T-helper 1 cell treated with Interleukin-12 subunit alpha and Interleukin-12 subunit beta and Interleukin-4 antibody, amounts not matched to agents 30 ng/mL and 1 ng/mL, for 36 hours (primary cell): ENCODE measurements at regions not wholly inside any gene's neighbourhood (a gene's known extent, or its start where the extent isn't known, plus 50 kb on each side); places are given as distances from the start of the nearest gene placed in this dataset.

ENCODE experiments used
- intact Hi-C: fragments of 100-400 bp; cut with micrococcal nuclease; formaldehyde crosslinking; loops from one replicate; pipeline ENCODE4 v1.15.1; 2024

DNA sequence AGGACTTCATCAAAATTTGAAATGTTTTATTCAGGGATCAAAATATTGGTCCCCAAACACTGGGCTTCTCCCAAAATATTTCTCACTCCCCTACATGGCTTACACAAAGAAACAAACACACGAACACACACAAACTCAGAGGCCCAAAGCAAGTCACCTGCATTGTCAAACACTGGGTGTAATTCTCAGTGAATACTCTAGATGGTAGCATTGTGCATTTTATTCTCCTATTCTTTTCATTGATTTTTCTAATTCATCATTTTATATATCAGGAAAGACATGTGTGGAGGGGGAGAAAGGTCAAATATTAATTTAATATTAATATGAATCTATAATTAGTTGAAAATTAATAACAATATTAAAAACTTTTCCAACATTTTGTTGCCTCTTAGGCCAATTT, 72.3 kb upstream of the TNMD start:
- intact Hi-C loops: loop anchor here (1.0 kb wide), 2 partner anchors 124 to 256 kb away; partner anchors contain the start of gene TSPAN6

DNA sequence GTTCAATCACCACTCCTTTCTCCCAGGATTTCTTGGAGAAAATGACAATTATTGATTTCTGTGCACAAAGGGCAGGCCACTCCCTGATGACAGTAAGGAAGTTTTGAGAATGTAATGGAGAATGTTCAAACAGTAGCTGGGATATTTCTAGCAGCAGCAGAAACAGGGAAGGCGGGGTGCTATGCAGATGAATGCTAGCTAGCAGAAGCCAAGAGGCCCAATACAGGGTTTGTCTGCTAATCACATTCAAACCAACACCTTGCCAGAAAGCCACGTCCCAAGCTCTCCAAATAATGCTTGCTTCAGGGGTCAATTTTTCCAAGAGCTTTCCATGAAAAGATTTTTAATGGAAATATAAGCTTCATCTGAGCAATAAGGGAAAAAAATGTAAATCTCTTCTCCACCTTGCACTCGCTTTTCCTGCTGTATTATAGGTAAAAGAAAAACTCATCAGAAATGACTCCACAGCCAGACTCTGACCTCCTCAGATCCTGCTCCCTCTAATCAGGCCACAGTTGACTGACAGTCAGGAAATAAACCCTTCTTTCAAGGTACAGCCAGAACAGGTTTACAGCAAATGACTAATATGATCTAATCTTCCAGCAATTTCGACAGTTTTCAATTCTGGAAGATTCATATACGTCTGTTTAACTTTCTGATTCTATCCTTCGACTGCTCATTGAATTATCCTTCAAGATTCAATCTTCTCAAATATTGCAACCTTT, 84.7 kb upstream of the PCDH19 start:
- intact Hi-C loops: no loop called here

GRCh38 chrX:100491174-100491573, 81.1 kb upstream of the PCDH19 start:
- intact Hi-C loops: no loop called here

DNA sequence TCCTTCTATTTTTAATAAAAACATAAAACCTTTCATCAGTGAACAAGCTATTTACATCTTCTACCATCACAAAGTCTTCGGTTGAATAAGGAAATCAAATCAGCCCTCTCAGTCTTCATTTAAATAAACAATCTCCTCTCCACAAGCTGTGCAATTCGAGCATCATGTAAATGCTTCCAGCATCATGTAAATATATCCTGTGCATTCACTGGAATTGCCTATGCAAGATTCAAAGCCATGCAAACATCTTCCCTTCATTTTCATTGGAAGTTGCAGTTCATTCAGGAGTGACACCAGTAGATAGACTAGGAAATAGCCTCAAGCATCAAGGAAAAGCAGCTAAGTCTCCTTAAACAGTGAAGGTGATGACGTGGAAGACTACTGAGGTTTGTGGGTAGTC, 77.7 kb upstream of the PCDH19 start:
- intact Hi-C loops: no loop called here

GRCh38 chrX:100484971-100485370, 74.9 kb upstream of the PCDH19 start:
- intact Hi-C loops: no loop called here

GRCh38 chrX:100479329-100479728, 69.3 kb upstream of the PCDH19 start:
- intact Hi-C loops: no loop called here

- intact Hi-C loops: no loop called here
These were observed 68.7 kb upstream of the PCDH19 start for GRCh38 chrX:100478714-100479306.

DNA sequence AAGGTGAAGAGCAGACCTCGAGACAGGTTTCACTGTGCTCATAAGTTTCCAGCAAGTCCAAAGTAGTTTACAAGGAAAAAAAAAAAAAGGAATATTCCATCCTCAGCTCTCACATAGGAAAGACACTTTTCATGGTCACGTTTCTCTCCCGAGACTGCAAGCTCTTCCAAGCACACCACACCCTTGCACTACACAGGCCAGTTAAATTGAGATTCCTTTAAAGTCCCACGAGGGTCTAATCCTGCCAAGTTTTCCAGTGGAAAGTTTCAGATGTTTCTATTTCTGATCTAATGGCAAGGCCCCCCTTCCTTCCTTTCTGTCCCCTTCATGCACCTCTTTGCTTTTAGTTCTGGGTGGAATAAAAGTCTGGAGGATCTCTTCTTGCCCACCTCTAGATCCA, 67.9 kb upstream of the PCDH19 start:
- intact Hi-C loops: no loop called here

GRCh38 chrX:100477467-100477866, 67.4 kb upstream of the PCDH19 start:
- intact Hi-C loops: no loop called here
